Heart left ventricle (tissue), 16 donors: ENCODE measurements at regions not wholly inside any gene's neighbourhood (a gene's known extent, or its start where the extent isn't known, plus 50 kb on each side); places are given as distances from the start of the nearest gene placed in this dataset.
"Not testable (repeated sequence)": the region's sequence is repeated elsewhere in the genome, so short reads cannot be mapped to it uniquely, and the experiment has no call there.

Experiments
- ATAC-seq, 4 donors: fragments of 200-7000 bp; cut with Tn5 transposase; one replicate each; pipeline ENCODE4 v1.9.1; 2020 to 2022; ENCODE audit warnings: moderate library complexity in 4 of 4, mild to moderate bottlenecking in 3 of 4, moderate number of reproducible peaks in 1 of 4
- DNase-seq, 5 donors: peaks; one replicate each; pipeline ENCODE4 v3.0.0-alpha.2; 2020
- H3K27ac ChIP-seq, 12 donors: fragments of 200-600 bp; sonication (generic) in 4 of 12; one replicate each; pipeline versions ENCODE4 v1.5.0 to v1.8.0; 2016 to 2022; ENCODE audit warnings: mild to moderate bottlenecking in 2 of 12
- H3K27me3 ChIP-seq, 9 donors: fragments of 200-600 bp; sonication (generic) in 2 of 9; one replicate each; pipeline versions ENCODE4 v1.5.1 to v1.8.0; 2016 to 2022; ENCODE audit warnings: mild to moderate bottlenecking in 3 of 9
- H3K36me3 ChIP-seq, 9 donors: fragments of 200-600 bp; sonication (generic) in 2 of 9; one replicate each; pipeline versions ENCODE4 v1.5.0 to v1.8.0; 2018 to 2022; ENCODE audit warnings: mild to moderate bottlenecking in 2 of 9
- H3K4me1 ChIP-seq, 12 donors: fragments of 200-600 bp; sonication (generic) in 4 of 12; one replicate each; pipeline versions ENCODE4 v1.5.0 to v1.8.0; 2016 to 2022; ENCODE audit warnings: mild to moderate bottlenecking in 3 of 12
- H3K4me3 ChIP-seq, 12 donors: fragments of 200-600 bp; sonication (generic) in 4 of 12; one replicate each; pipeline versions ENCODE4 v1.5.0 to v1.8.0; 2017 to 2022; ENCODE audit warnings: mild to moderate bottlenecking in 9 of 12, moderate library complexity in 4 of 12
- H3K9me3 ChIP-seq, 12 donors: fragments of 200-600 bp; sonication (generic) in 4 of 12; one replicate each; pipeline versions ENCODE4 v1.5.0 to v1.8.0; 2016 to 2022; ENCODE audit warnings: mild to moderate bottlenecking in 1 of 12
- POLR2A ChIP-seq, 2 donors: fragments of 450-650 bp; IDR thresholded peaks; one replicate each; pipeline ENCODE4 v1.6.1; 2017; ENCODE audit warnings: antibody characterized with exemption in 2 of 2, mild to moderate bottlenecking in 2 of 2, moderate library complexity in 2 of 2
- WGBS, 4 donors: extraction: QIAGEN DNeasy Blood & Tissue Kit in 2 of 4; methylation state at CpG; one replicate each; pipeline versions ENCODE4 v1.1.5 to v1.1.7; 2013 to 2018; 5-methylcytosine and 5-hydroxymethylcytosine counted together
- intact Hi-C, 10 donors: fragments of 100-400 bp; cut with DNase I; formaldehyde crosslinking; loops; one replicate each; pipeline versions ENCODE4 v1.11.1 to v1.14.2; 2022
- TF ChIP-seq, protein P1 (sequence below), 12 donors: fragments of 200-600 bp; sonication (generic) in 4 of 12; IDR thresholded peaks; one replicate each; pipeline versions ENCODE4 v1.5.0 to v1.8.0; 2018 to 2022; ENCODE audit warnings: antibody characterized with exemption in 12 of 12, mild to moderate bottlenecking in 5 of 12
- donor health status: ischemic (EF 13 %, LVEDD 7.1; RV severe dilation, severe dysfunction).
- donor health status: healthy with polysubstance abuse.
- donor health status: DM: no; HTN: yes; CAD: no.
- donor health status: DM: no; HTN: no; CAD: no.
- donor health status: ischemic (EF 25% LVEDD 6.9; RV normal size, moderate dysfunction).
- donor health status: ischemic (EF 25% LVEDD 5.7; RV mildly dilated, moderate dysfunction).
- donor health status: healthy.
- donor health status: DM: yes; HTN: yes; CAD: no.
- donor health status: ischemic (EF 35%, LVEDD 5.7; RV mildly dilated, moderate dysfunction).
- donor health status: nonischemic (EF 11% LVEDD 7.7; RV severe dilation, severe dysfunction).
- donor health status: DM: yes; HTN: yes; CAD: no.
- donor health status: PGD.
- donor health status: ischemic (EF 29% LVEDD 5.4; RV normal size, mild dysfunction).
- donor health status: nonischemic (EF 23%, LVEDD 6.1; RV moderate dilation, normal function).

DNA sequence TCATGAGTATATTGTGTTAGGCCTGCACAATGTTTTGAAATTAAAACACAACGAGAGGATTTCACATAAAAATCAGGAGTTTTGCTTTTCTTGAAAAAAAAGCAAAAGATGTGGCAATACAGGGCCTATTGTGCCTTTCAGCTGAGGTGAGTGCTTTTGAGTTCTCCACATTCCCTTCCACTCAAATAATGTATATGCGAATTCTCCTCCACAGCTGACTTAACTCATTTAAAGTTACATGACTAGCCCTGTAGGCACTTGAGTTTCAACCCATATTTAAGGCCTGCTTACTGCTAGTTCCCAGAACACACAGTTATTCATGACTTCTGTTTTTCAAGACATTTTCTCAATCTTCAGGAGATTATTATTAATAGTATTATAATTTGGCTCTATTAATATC, 353.1 kb downstream of the NUP35 start:
- Histone ChIP-seq H3K27me3 (no peaks in the 10 kb centered on the region), H3K4me1 (no peaks in the 10 kb centered on the region), H3K9me3 (peaks cover 0 to 10% (median 0%) of the 10 kb centered on the region in 12 donors), H3K36me3 (no peaks in the 10 kb centered on the region), H3K27ac (no peak overlapping the region), H3K4me3 (no peak overlapping the region)
- DNase-seq = no peak
- ATAC-seq = no peak
- intact Hi-C loops = no loop called here
- no peak for TF ChIP-seq POLR2A (IDR thresholded peaks at IDR 0.05)
- TF ChIP-seq, protein P1, sequence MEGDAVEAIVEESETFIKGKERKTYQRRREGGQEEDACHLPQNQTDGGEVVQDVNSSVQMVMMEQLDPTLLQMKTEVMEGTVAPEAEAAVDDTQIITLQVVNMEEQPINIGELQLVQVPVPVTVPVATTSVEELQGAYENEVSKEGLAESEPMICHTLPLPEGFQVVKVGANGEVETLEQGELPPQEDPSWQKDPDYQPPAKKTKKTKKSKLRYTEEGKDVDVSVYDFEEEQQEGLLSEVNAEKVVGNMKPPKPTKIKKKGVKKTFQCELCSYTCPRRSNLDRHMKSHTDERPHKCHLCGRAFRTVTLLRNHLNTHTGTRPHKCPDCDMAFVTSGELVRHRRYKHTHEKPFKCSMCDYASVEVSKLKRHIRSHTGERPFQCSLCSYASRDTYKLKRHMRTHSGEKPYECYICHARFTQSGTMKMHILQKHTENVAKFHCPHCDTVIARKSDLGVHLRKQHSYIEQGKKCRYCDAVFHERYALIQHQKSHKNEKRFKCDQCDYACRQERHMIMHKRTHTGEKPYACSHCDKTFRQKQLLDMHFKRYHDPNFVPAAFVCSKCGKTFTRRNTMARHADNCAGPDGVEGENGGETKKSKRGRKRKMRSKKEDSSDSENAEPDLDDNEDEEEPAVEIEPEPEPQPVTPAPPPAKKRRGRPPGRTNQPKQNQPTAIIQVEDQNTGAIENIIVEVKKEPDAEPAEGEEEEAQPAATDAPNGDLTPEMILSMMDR (IDR thresholded peaks at IDR 0.05) = no peak
- WGBS, 4 donors = 70 to 78% (median 76%) methylated on average over 2 of the region's 2 CpGs

DNA sequence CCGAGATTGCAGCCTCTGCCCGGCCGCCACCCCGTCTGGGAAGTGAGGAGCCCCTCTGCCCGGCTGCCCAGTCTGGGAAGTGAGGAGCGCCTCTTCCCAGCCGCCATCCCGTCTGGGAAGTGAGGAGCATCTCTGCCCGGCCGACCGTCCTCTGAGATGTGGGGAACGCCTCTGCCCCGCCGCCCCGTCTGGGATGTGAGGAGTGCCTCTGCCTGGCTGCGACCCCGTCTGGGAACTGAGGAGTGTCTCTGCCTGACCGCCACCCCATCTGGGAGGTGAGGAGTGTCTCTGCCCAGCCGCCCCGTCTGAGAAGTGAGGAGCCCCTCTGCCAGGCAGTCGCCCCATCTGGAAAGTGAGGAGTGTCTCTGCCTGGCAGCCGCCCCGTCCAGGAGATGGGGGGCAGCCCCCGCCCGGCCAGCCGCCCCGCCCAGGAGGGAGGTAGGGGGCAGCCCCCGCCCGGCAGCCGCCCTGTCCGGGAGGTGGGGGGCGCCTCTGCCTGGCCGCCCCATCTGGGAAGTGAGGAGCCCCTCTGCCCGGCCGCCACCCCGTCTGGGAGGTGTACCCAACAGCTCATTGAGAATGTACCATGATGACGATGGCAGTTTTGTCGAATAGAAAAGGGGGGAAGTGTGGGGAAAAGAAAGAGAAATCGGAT, 354.8 kb downstream of the NUP35 start:
- WGBS, 4 donors = 88 to 96% (median 94%) methylated on average over 21 to 39 of the region's 39 CpGs
- H3K4me3 ChIP-seq, H3K27me3 ChIP-seq, H3K27ac ChIP-seq, H3K4me1 ChIP-seq, ATAC-seq, H3K9me3 ChIP-seq, intact Hi-C loops, H3K36me3 ChIP-seq: not testable (repeated sequence)
- DNase-seq = peak in 1 of 5 donors; percentile 39

DNA sequence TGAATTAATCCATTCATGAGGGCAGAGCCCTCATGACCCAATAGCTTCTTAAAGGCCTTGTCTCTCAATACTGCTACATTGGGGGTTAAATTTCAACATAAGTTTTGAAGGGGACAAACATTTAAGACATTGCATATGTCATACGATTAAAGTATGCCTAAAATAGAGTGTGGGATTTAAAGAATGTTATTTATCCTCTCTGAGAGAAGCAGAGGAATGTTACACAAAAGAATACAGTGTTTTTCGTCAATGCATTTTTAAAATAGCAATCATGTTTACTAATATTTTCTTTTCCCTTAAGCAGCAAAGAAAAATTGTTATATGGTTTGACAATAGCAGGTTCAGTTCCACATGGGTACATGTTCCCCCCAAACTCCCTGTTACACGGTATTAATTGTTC, 363.1 kb downstream of the NUP35 start:
- Histone ChIP-seq H3K36me3 (no peaks in the 10 kb centered on the region), H3K4me3 (no peak overlapping the region), H3K9me3 (peaks cover 0 to 6% (median 0%) of the 10 kb centered on the region in 12 donors), H3K27me3 (no peaks in the 10 kb centered on the region), H3K27ac (no peak overlapping the region), H3K4me1 (peaks cover 0 to 11% (median 2%) of the 10 kb centered on the region in 12 donors)
- 62 to 73% (median 67%) methylated on average over 3 of the region's 3 CpGs for WGBS, 4 donors
- TF ChIP-seq POLR2A (IDR thresholded peaks at IDR 0.05) = no peak
- TF ChIP-seq, protein P1 (IDR thresholded peaks at IDR 0.05) = no peak
- ATAC-seq (no peak), DNase-seq (no peak)
- intact Hi-C loops = no loop called here

DNA sequence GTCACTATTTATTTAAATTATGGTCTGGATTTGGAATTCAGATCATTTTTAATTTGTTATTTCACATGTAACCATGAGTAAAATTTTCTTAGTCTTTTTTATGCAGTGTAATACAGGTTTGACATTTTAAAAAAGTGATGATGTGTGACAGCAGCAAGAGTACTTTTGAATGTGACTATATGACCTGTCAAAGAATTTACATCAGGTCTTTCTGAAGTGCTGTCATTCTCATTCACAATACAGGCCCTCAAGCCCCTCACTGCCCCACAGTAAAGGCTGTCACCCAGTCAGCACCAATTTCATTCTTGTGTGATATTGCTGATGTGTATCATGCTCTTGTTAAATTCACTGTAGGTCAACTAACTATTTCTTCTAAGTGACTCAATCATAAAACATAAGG, 364.2 kb downstream of the NUP35 start:
- intact Hi-C loops = no loop called here
- no peak for TF ChIP-seq POLR2A (IDR thresholded peaks at IDR 0.05)
- TF ChIP-seq, protein P1 (IDR thresholded peaks at IDR 0.05) = no peak

DNA sequence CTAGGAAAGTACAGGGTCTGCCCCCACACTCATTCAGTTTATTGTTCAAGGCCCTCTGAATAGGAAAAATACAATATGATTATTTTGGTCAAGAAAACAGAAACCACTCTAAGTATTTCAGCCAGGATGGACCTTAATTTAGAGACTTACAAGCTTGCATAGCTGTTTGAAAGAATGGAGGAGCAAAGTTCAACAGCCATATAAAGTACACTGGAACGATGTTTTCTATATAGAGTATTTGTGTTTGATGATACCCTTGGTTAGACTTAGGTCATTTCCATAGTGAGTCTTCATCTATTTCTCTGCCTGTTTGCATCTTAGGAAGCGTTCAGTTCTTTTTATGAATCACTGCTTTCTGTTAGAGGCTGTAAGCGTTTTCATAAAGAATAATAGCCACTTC, 366.2 kb downstream of the NUP35 start:
- ATAC-seq = peak in 1 of 4 donors; percentile 16
- no peak for DNase-seq
- Histone ChIP-seq H3K4me1 (peaks cover 0 to 11% (median 2%) of the 10 kb centered on the region in 12 donors), H3K4me3 (no peak overlapping the region), H3K36me3 (no peaks in the 10 kb centered on the region), H3K9me3 (no peaks in the 10 kb centered on the region), H3K27me3 (no peaks in the 10 kb centered on the region), H3K27ac (peak overlapping the region in 1 of 12 donors; percentile 34)
- 55 to 66% (median 58%) methylated on average over 3 of the region's 3 CpGs for WGBS, 4 donors
- TF ChIP-seq, protein P1 (IDR thresholded peaks at IDR 0.05) = no peak
- no peak for TF ChIP-seq POLR2A (IDR thresholded peaks at IDR 0.05)
- intact Hi-C loops = no loop called here

More for the DNA sequence above, 364.2 kb downstream of the NUP35 start:
- H3K4me3 ChIP-seq = no peak overlapping the region
- DNase-seq (no peak), ATAC-seq (no peak)
- H3K36me3 ChIP-seq = no peaks in the 10 kb centered on the region
- H3K27me3 ChIP-seq = no peaks in the 10 kb centered on the region
- no peak overlapping the region for H3K27ac ChIP-seq
- peaks cover 0 to 6% (median 0%) of the 10 kb centered on the region in 12 donors for H3K9me3 ChIP-seq
- peaks cover 0 to 11% (median 2%) of the 10 kb centered on the region in 12 donors for H3K4me1 ChIP-seq
